Gastrocnemius medialis (tissue), 4 donors: ENCODE measurements at regions not wholly inside any gene's neighbourhood (a gene's known extent, or its start where the extent isn't known, plus 50 kb on each side); places are given as distances from the start of the nearest gene placed in this dataset.

ENCODE experiments used
- ATAC-seq, 2 donors: fragments of 150-250 bp; one replicate each; pipeline ENCODE4 v1.9.1; 2016
- DNase-seq, 2 donors: peaks; one replicate each; pipeline ENCODE4 v3.0.0-alpha.2; 2019
- H3K27ac ChIP-seq, 4 donors: fragments of 200-600 bp; sonication (generic); 1 replicate in 1 of 4; 2 replicates in 3 of 4; pipeline ENCODE4 v1.5.1; 2016 to 2018; ENCODE audit warnings: mild to moderate bottlenecking in 2 of 4, moderate library complexity in 1 of 4
- H3K27me3 ChIP-seq, 3 donors: fragments of 200-600 bp; sonication (generic) in 2 of 3; 1 replicate in 1 of 3; 2 replicates in 2 of 3; pipeline versions ENCODE4 v1.5.1 to v1.6.0; 2016 to 2019; ENCODE audit warnings: mild to moderate bottlenecking in 1 of 3, moderate library complexity in 1 of 3
- H3K36me3 ChIP-seq, 2 donors: fragments of 200-600 bp; sonication (generic) in 1 of 2; one replicate each; pipeline ENCODE4 v1.5.1; 2017 to 2018
- H3K4me1 ChIP-seq, 2 donors: fragments of 200-600 bp; sonication (generic) in 1 of 2; one replicate each; pipeline ENCODE4 v1.5.1; 2016 to 2017; ENCODE audit warnings: mild to moderate bottlenecking in 2 of 2
- H3K4me3 ChIP-seq, 4 donors: fragments of 200-600 bp; sonication (generic) in 3 of 4; 1 replicate in 1 of 4; 2 replicates in 3 of 4; pipeline ENCODE4 v1.5.1; 2016 to 2019; ENCODE audit warnings: mild to moderate bottlenecking in 2 of 4
- H3K9me3 ChIP-seq, 3 donors: fragments of 200-600 bp; sonication (generic) in 2 of 3; 1 replicate in 1 of 3; 2 replicates in 2 of 3; pipeline ENCODE4 v1.5.1; 2016 to 2019
- CTCF ChIP-seq, 5 experiments: fragments of 450-650 bp in 3 of 5; fragments of 200-600 bp in 2 of 5; sonication (generic) in 2 of 5; IDR thresholded peaks in 4 of 5; conservative IDR thresholded peaks in 1 of 5; 1 replicate in 4 of 5; 2 replicates in 1 of 5; pipeline ENCODE4 v1.5.1; 2016 to 2019; ENCODE audit warnings: antibody characterized with exemption in 5 of 5, mild to moderate bottlenecking in 3 of 5, moderate library complexity in 3 of 5
- POLR2A ChIP-seq, 2 donors: fragments of 450-650 bp; IDR thresholded peaks; one replicate each; pipeline ENCODE4 v1.6.1; 2017; ENCODE audit warnings: antibody characterized with exemption in 2 of 2, mild to moderate bottlenecking in 2 of 2, moderate library complexity in 2 of 2
- in situ Hi-C, 4 donors: fragments of 200-750 bp; cut with MboI; loops; one replicate each; pipeline versions ENCODE4 v1.15.0 to v1.8.0; 2017; ENCODE audit warnings: low sequenced_read_pairs in 4 of 4
- intact Hi-C: fragments of 100-400 bp; cut with DNase I; formaldehyde crosslinking; loops from one replicate; pipeline ENCODE4 v1.15.1; 2023; ENCODE audit warnings: low total_unique reads

GRCh38 chr17:34721326-34721725, 141.9 kb downstream of the TMEM132E start:
- intact Hi-C loops (no loop called here), in situ Hi-C loops (loop anchor here in 1 of 4 donors (25.0 kb wide), 1 partner anchor 184 kb away; no protein-coding TSS in a partner anchor)
- no peaks in the 10 kb centered on the region for H3K36me3 ChIP-seq
- H3K4me1 ChIP-seq: no peaks in the 10 kb centered on the region
- H3K27me3 ChIP-seq: peaks cover 0 to 5% (median 0%) of the 10 kb centered on the region in 3 donors
- DNase-seq (no peak), ATAC-seq (no peak)
- no peaks in the 10 kb centered on the region for H3K9me3 ChIP-seq
- no peak overlapping the region for H3K4me3 ChIP-seq
- no peak for TF ChIP-seq POLR2A (IDR thresholded peaks at IDR 0.05)
- TF ChIP-seq CTCF (IDR thresholded peaks at IDR 0.05 in 4 of 5, conservative IDR thresholded peaks at IDR 0.05 in 1 of 5): no peak
- H3K27ac ChIP-seq: no peak overlapping the region

GRCh38 chr17:34720760-34721159, 141.4 kb downstream of the TMEM132E start:
- ATAC-seq (no peak), DNase-seq (no peak)
- intact Hi-C loops (no loop called here), in situ Hi-C loops (loop anchor here in 1 of 4 donors (25.0 kb wide), 1 partner anchor 183 kb away; no protein-coding TSS in a partner anchor)
- Histone ChIP-seq H3K36me3 (no peaks in the 10 kb centered on the region), H3K27ac (no peak overlapping the region), H3K4me1 (no peaks in the 10 kb centered on the region), H3K9me3 (no peaks in the 10 kb centered on the region), H3K4me3 (no peak overlapping the region), H3K27me3 (peaks cover 0 to 5% (median 0%) of the 10 kb centered on the region in 3 donors)
- TF ChIP-seq CTCF (IDR thresholded peaks at IDR 0.05 in 4 of 5, conservative IDR thresholded peaks at IDR 0.05 in 1 of 5) (no peak), POLR2A (IDR thresholded peaks at IDR 0.05) (no peak)

- DNase-seq (no peak), ATAC-seq (no peak)
- in situ Hi-C loops: loop anchor here in 1 of 4 donors (25.0 kb wide), 1 partner anchor 182 kb away; no protein-coding TSS in a partner anchor
- TF ChIP-seq CTCF (IDR thresholded peaks at IDR 0.05 in 4 of 5, conservative IDR thresholded peaks at IDR 0.05 in 1 of 5) (no peak), POLR2A (IDR thresholded peaks at IDR 0.05) (no peak)
- intact Hi-C loops: no loop called here
- Histone ChIP-seq H3K36me3 (no peaks in the 10 kb centered on the region), H3K27ac (no peak overlapping the region), H3K4me1 (no peaks in the 10 kb centered on the region), H3K4me3 (no peak overlapping the region), H3K9me3 (no peaks in the 10 kb centered on the region), H3K27me3 (peaks cover 0 to 5% (median 0%) of the 10 kb centered on the region in 3 donors)
Observed at GRCh38 chr17:34719569-34719968, 140.2 kb downstream of the TMEM132E start.

GRCh38 chr17:34717092-34717491, 137.7 kb downstream of the TMEM132E start:
- intact Hi-C loops (no loop called here), in situ Hi-C loops (loop anchor here in 1 of 4 donors (25.0 kb wide), 1 partner anchor 180 kb away; no protein-coding TSS in a partner anchor)
- Histone ChIP-seq H3K36me3 (no peaks in the 10 kb centered on the region), H3K9me3 (no peaks in the 10 kb centered on the region), H3K4me1 (no peaks in the 10 kb centered on the region), H3K27ac (no peak overlapping the region), H3K27me3 (no peaks in the 10 kb centered on the region), H3K4me3 (no peak overlapping the region)
- ATAC-seq: no peak
- TF ChIP-seq POLR2A (IDR thresholded peaks at IDR 0.05) (no peak), CTCF (IDR thresholded peaks at IDR 0.05 in 4 of 5, conservative IDR thresholded peaks at IDR 0.05 in 1 of 5) (no peak)
- no peak for DNase-seq

GRCh38 chr17:34716291-34716690, 136.9 kb downstream of the TMEM132E start:
- DNase-seq: no peak
- no peak overlapping the region for H3K4me3 ChIP-seq
- TF ChIP-seq CTCF (IDR thresholded peaks at IDR 0.05 in 4 of 5, conservative IDR thresholded peaks at IDR 0.05 in 1 of 5) (no peak), POLR2A (IDR thresholded peaks at IDR 0.05) (no peak)
- in situ Hi-C loops (loop anchor here in 1 of 4 donors (25.0 kb wide), 1 partner anchor 179 kb away; no protein-coding TSS in a partner anchor), intact Hi-C loops (no loop called here)
- ATAC-seq: no peak
- H3K27me3 ChIP-seq: no peaks in the 10 kb centered on the region
- no peaks in the 10 kb centered on the region for H3K4me1 ChIP-seq
- no peaks in the 10 kb centered on the region for H3K36me3 ChIP-seq
- H3K9me3 ChIP-seq: no peaks in the 10 kb centered on the region
- H3K27ac ChIP-seq: no peak overlapping the region
